Gastrocnemius medialis (tissue), 4 donors: ENCODE measurements at regions not wholly inside any gene's neighbourhood (a gene's known extent, or its start where the extent isn't known, plus 50 kb on each side); places are given as distances from the start of the nearest gene placed in this dataset.

Source experiments
- ATAC-seq, 2 donors: fragments of 150-250 bp; one replicate each; pipeline ENCODE4 v1.9.1; 2016
- DNase-seq, 2 donors: peaks; one replicate each; pipeline ENCODE4 v3.0.0-alpha.2; 2019
- H3K27ac ChIP-seq, 4 donors: fragments of 200-600 bp; sonication (generic); 1 replicate in 1 of 4; 2 replicates in 3 of 4; pipeline ENCODE4 v1.5.1; 2016 to 2018; ENCODE audit warnings: mild to moderate bottlenecking in 2 of 4, moderate library complexity in 1 of 4
- H3K27me3 ChIP-seq, 3 donors: fragments of 200-600 bp; sonication (generic) in 2 of 3; 1 replicate in 1 of 3; 2 replicates in 2 of 3; pipeline versions ENCODE4 v1.5.1 to v1.6.0; 2016 to 2019; ENCODE audit warnings: mild to moderate bottlenecking in 1 of 3, moderate library complexity in 1 of 3
- H3K36me3 ChIP-seq, 2 donors: fragments of 200-600 bp; sonication (generic) in 1 of 2; one replicate each; pipeline ENCODE4 v1.5.1; 2017 to 2018
- H3K4me1 ChIP-seq, 2 donors: fragments of 200-600 bp; sonication (generic) in 1 of 2; one replicate each; pipeline ENCODE4 v1.5.1; 2016 to 2017; ENCODE audit warnings: mild to moderate bottlenecking in 2 of 2
- H3K4me3 ChIP-seq, 4 donors: fragments of 200-600 bp; sonication (generic) in 3 of 4; 1 replicate in 1 of 4; 2 replicates in 3 of 4; pipeline ENCODE4 v1.5.1; 2016 to 2019; ENCODE audit warnings: mild to moderate bottlenecking in 2 of 4
- H3K9me3 ChIP-seq, 3 donors: fragments of 200-600 bp; sonication (generic) in 2 of 3; 1 replicate in 1 of 3; 2 replicates in 2 of 3; pipeline ENCODE4 v1.5.1; 2016 to 2019
- POLR2A ChIP-seq, 2 donors: fragments of 450-650 bp; IDR thresholded peaks; one replicate each; pipeline ENCODE4 v1.6.1; 2017; ENCODE audit warnings: antibody characterized with exemption in 2 of 2, mild to moderate bottlenecking in 2 of 2, moderate library complexity in 2 of 2
- in situ Hi-C, 4 donors: fragments of 200-750 bp; cut with MboI; loops; one replicate each; pipeline versions ENCODE4 v1.15.0 to v1.8.0; 2017; ENCODE audit warnings: low sequenced_read_pairs in 4 of 4
- intact Hi-C: fragments of 100-400 bp; cut with DNase I; formaldehyde crosslinking; loops from one replicate; pipeline ENCODE4 v1.15.1; 2023; ENCODE audit warnings: low total_unique reads
- TF ChIP-seq, protein P1 (sequence below), 5 experiments: fragments of 450-650 bp in 3 of 5; fragments of 200-600 bp in 2 of 5; sonication (generic) in 2 of 5; IDR thresholded peaks in 4 of 5; conservative IDR thresholded peaks in 1 of 5; 1 replicate in 4 of 5; 2 replicates in 1 of 5; pipeline ENCODE4 v1.5.1; 2016 to 2019; ENCODE audit warnings: antibody characterized with exemption in 5 of 5, mild to moderate bottlenecking in 3 of 5, moderate library complexity in 3 of 5

DNA sequence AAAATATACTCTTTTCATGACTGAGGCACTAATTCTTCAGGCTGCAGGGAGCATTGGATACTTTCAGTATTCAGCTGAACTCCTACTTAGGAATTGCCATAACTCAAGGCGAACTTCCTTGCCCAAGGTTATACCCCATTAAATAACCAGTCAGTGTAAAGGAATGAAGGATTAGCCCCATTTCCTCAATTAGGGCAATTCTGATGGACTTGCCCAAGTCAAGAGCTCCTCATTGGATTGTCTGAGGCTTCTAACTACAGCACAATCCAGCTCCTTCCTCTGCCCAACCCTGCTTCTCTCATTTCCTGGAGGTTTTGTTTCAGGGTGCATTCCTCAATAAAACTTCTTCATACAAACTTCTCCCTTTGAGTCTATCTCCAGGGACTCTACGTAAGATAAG is 329.2 kb downstream of the LIG4 start:
- Histone ChIP-seq H3K36me3 (no peaks in the 10 kb centered on the region), H3K27me3 (no peaks in the 10 kb centered on the region), H3K4me3 (no peak overlapping the region), H3K9me3 (no peaks in the 10 kb centered on the region), H3K27ac (no peak overlapping the region), H3K4me1 (no peaks in the 10 kb centered on the region)
- ATAC-seq: no peak
- TF ChIP-seq POLR2A (IDR thresholded peaks at IDR 0.05): no peak
- TF ChIP-seq, protein P1, sequence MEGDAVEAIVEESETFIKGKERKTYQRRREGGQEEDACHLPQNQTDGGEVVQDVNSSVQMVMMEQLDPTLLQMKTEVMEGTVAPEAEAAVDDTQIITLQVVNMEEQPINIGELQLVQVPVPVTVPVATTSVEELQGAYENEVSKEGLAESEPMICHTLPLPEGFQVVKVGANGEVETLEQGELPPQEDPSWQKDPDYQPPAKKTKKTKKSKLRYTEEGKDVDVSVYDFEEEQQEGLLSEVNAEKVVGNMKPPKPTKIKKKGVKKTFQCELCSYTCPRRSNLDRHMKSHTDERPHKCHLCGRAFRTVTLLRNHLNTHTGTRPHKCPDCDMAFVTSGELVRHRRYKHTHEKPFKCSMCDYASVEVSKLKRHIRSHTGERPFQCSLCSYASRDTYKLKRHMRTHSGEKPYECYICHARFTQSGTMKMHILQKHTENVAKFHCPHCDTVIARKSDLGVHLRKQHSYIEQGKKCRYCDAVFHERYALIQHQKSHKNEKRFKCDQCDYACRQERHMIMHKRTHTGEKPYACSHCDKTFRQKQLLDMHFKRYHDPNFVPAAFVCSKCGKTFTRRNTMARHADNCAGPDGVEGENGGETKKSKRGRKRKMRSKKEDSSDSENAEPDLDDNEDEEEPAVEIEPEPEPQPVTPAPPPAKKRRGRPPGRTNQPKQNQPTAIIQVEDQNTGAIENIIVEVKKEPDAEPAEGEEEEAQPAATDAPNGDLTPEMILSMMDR (IDR thresholded peaks at IDR 0.05 in 4 of 5, conservative IDR thresholded peaks at IDR 0.05 in 1 of 5): no peak
- no peak for DNase-seq
- intact Hi-C loops: no loop called here
- in situ Hi-C loops: no loop called here

DNA sequence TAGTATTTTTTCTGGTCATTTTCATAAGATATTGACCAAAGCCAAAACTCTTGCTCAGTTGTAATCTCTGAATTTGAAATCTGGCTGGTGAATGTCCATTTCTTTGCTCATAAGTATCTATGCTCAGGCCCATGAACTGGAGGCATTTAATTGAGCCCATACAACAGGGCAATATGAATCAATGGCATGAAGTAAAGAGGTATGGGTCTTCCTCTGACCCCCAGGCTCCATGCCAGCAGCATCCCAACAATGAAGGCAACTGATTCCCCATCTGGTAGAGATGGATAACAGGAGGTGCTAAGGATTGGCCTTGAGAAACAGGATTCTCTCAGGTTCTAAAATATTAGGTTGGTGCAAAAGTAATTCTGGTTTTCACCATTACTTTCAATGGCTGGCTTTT is 330.8 kb downstream of the LIG4 start:
- ATAC-seq: no peak
- no peak overlapping the region for H3K4me3 ChIP-seq
- no peaks in the 10 kb centered on the region for H3K27me3 ChIP-seq
- in situ Hi-C loops (no loop called here), intact Hi-C loops (no loop called here)
- no peaks in the 10 kb centered on the region for H3K9me3 ChIP-seq
- H3K27ac ChIP-seq: no peak overlapping the region
- H3K4me1 ChIP-seq: no peaks in the 10 kb centered on the region
- H3K36me3 ChIP-seq: no peaks in the 10 kb centered on the region
- TF ChIP-seq, protein P1 (IDR thresholded peaks at IDR 0.05 in 4 of 5, conservative IDR thresholded peaks at IDR 0.05 in 1 of 5): no peak
- no peak for TF ChIP-seq POLR2A (IDR thresholded peaks at IDR 0.05)
- DNase-seq: no peak

DNA sequence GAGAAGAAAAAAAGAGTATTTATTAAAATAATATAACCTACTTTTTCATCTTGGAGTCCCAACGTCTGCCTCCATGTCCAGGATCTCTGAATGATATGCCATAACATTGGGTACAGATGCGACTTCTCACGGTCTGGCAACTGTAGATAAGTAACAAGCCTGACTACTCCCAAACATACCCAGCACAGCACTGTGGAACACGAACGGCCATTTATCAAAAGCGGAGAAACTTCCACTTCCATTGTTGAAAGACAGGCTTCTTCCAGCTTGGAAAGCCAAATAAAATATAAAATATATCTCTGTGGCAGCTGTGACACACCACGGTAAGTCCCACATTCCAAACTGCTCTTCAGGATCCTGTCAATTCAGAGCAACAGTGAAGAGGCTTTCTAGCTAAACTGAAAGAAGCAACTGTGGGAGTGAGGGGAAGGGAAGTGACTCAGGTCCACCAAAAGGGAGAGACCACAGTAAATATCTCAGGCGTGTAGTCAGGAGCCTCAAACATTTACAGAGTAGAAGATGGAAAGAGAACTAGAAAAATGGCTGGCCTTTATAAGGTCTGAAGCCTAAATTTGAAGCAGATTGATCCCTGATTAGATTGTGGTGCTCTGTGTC is 331.7 kb downstream of the LIG4 start:
- H3K9me3 ChIP-seq: no peaks in the 10 kb centered on the region
- no peaks in the 10 kb centered on the region for H3K4me1 ChIP-seq
- no peak for DNase-seq
- TF ChIP-seq POLR2A (IDR thresholded peaks at IDR 0.05): no peak
- TF ChIP-seq, protein P1 (IDR thresholded peaks at IDR 0.05 in 4 of 5, conservative IDR thresholded peaks at IDR 0.05 in 1 of 5): no peak
- in situ Hi-C loops: no loop called here
- no peaks in the 10 kb centered on the region for H3K36me3 ChIP-seq
- ATAC-seq: no peak
- H3K27me3 ChIP-seq: no peaks in the 10 kb centered on the region
- H3K27ac ChIP-seq: no peak overlapping the region
- no peak overlapping the region for H3K4me3 ChIP-seq
- intact Hi-C loops: no loop called here

DNA sequence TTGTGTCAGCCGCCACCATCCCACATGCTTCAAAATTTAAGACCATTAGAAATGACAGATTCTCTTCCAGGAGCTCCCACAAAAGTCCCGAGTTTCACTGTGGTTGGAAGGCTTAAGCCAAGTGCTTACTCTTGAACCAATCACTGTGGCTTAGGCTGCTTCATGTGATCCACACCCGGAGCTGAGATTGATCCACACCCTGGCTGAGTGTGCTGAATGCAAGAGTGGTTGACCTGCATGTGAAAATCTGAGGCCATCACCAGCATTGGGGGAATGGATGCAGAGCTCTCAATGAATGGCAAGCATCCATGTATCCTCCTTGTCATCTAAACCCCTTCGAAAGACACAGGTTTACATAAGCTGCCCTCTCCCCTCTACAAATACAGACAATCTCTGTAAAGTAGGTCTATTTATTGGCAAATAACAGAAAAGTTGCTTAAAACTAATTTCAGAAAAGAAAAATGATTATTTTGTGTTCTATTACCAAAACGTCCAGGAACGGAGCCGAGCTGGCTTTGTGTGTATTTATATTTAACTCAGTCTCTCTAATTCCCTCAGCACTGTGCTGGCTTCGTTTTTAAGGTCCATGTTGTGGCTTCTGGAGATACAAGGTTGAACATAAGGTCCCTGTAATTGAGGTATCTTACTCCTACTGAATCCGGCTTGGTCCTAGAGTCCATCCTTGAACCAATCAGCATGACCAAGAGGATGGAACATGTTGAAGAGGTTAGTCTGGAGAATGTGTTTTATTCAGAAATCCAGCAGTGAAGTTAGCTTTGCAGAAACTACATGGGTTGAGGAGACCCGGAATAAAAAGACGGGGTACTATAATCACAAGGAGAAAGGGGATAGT is 332.4 kb downstream of the LIG4 start:
- ATAC-seq: no peak
- DNase-seq: no peak
- no peaks in the 10 kb centered on the region for H3K36me3 ChIP-seq
- H3K9me3 ChIP-seq: no peaks in the 10 kb centered on the region
- intact Hi-C loops: no loop called here
- TF ChIP-seq, protein P1 (IDR thresholded peaks at IDR 0.05 in 4 of 5, conservative IDR thresholded peaks at IDR 0.05 in 1 of 5): no peak
- no peak for TF ChIP-seq POLR2A (IDR thresholded peaks at IDR 0.05)
- in situ Hi-C loops: no loop called here
- H3K4me1 ChIP-seq: no peaks in the 10 kb centered on the region
- no peak overlapping the region for H3K27ac ChIP-seq
- H3K4me3 ChIP-seq: no peak overlapping the region
- no peaks in the 10 kb centered on the region for H3K27me3 ChIP-seq
